ENCODE measurements at regions not wholly inside any gene's neighbourhood (a gene's known extent, or its start where the extent isn't known, plus 50 kb on each side); places are given as distances from the start of the nearest gene placed in this dataset.

DNA sequence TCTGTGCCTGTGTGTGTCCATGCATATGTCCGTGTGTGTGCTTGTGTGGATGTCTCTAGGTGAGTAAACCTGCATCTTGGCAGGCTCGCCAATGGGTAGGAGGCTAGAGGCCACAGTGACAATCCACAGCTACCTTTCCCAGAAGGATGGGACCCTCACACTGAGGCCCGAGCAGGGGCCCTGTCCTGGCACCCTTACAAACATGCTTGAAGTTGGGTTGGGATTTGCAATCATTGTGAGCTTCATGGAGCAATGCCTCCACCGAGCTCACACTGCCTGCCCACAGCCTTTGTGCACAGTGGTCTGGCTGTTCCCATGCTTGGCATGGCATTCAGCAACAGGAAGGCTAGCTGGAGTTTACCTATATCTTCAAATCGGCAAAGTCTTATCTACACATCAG lies 311.1 kb upstream of the IRX1 start:
- Histone ChIP-seq H3K27me3 (replicated peaks) (no peaks in the 10 kb centered on the region), H3K36me3 (replicated peaks) (no peaks in the 10 kb centered on the region), H3K4me3 (ENCODE audit: low read depth, low read length) (no peak overlapping the region), H3K27ac (no peak overlapping the region)
- TF ChIP-seq, protein P1, sequence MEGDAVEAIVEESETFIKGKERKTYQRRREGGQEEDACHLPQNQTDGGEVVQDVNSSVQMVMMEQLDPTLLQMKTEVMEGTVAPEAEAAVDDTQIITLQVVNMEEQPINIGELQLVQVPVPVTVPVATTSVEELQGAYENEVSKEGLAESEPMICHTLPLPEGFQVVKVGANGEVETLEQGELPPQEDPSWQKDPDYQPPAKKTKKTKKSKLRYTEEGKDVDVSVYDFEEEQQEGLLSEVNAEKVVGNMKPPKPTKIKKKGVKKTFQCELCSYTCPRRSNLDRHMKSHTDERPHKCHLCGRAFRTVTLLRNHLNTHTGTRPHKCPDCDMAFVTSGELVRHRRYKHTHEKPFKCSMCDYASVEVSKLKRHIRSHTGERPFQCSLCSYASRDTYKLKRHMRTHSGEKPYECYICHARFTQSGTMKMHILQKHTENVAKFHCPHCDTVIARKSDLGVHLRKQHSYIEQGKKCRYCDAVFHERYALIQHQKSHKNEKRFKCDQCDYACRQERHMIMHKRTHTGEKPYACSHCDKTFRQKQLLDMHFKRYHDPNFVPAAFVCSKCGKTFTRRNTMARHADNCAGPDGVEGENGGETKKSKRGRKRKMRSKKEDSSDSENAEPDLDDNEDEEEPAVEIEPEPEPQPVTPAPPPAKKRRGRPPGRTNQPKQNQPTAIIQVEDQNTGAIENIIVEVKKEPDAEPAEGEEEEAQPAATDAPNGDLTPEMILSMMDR (IDR thresholded peaks at IDR 0.05; ENCODE audit: low read depth, low read length, missing control alignments) = no peak
- DNase-seq = no peak
- in situ Hi-C loops (cut with HindIII; ENCODE audit: low pct_ligation_motif_present, low sequenced_read_pairs) = no loop called here

DNA sequence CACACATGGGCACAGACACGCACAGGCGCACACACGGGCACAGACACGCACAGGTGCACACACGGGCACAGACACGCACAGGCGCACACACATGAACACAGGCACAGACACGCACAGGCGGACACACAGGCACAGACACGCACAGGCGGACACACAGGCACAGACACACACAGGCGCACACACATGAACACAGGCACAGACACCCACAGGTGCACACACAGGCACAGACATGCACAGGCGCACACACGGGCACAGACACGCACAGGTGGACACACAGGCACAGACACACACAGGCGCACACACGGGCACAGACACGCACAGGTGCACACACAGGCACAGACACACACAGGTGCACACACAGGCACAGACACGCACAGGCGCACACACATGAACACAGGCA lies 312.8 kb upstream of the IRX1 start:
- Histone ChIP-seq H3K27ac (no peak overlapping the region), H3K36me3 (replicated peaks) (no peaks in the 10 kb centered on the region), H3K4me3 (ENCODE audit: low read depth, low read length) (no peak overlapping the region), H3K27me3 (replicated peaks) (no peaks in the 10 kb centered on the region)
- TF ChIP-seq, protein P1 (IDR thresholded peaks at IDR 0.05; ENCODE audit: low read depth, low read length, missing control alignments) = no peak
- in situ Hi-C loops (cut with HindIII; ENCODE audit: low pct_ligation_motif_present, low sequenced_read_pairs) = no loop called here
- no peak for DNase-seq

DNA sequence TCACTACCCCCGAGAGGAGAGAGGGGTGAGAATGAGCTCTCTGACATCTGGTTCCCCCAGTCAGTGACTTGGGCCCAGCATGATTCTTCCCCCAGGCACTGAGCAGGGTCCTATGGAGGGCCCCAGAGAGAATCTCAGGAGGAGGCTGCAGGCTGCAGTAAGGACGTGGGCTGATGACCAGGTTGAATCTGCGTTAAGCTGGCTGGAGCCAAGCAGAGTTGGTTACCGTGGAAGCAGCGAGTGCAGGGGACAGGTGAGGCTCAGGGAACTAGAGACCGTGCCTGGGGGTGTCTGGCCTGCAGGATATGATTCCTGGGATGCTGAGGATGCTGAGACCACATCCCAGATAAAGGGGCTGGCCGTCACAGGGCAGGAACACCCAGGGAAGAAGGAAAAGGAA lies 314.3 kb upstream of the IRX1 start:
- Histone ChIP-seq H3K36me3 (replicated peaks) (no peaks in the 10 kb centered on the region), H3K27me3 (replicated peaks) (no peaks in the 10 kb centered on the region), H3K4me3 (ENCODE audit: low read depth, low read length) (no peak overlapping the region), H3K27ac (no peak overlapping the region)
- TF ChIP-seq, protein P1 (IDR thresholded peaks at IDR 0.05; ENCODE audit: low read depth, low read length, missing control alignments) = no peak
- DNase-seq = no peak
- in situ Hi-C loops (cut with HindIII; ENCODE audit: low pct_ligation_motif_present, low sequenced_read_pairs) = no loop called here

DNA sequence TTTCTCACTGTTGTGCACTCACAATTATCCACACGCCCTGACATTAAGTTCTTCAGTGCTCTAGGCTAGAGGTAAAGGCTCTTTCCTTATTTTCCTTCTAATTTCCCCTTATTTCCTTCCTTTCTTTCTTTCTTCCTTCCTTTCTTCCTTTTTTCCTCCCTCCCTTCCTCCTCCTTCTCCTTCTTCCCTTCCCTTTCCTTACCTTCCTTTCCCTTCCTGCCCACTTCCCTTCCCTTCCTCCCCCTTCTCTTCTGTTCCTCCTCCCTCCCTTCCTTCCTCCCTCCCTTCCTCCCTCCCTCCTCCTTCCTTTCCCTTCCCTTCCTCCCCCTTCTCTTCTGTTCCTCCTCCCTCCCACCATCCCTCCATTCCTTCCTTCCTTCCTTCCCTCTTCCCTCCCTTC lies 317.0 kb upstream of the IRX1 start:
- in situ Hi-C loops (cut with HindIII; ENCODE audit: low pct_ligation_motif_present, low sequenced_read_pairs) = no loop called here
- TF ChIP-seq, protein P1 (IDR thresholded peaks at IDR 0.05; ENCODE audit: low read depth, low read length, missing control alignments) = no peak
- no peaks in the 10 kb centered on the region for H3K27me3 ChIP-seq (replicated peaks)
- H3K4me3 ChIP-seq (ENCODE audit: low read depth, low read length) = no peak overlapping the region
- H3K27ac ChIP-seq = no peak overlapping the region
- DNase-seq = no peak
- H3K36me3 ChIP-seq (replicated peaks) = no peaks in the 10 kb centered on the region

DNA sequence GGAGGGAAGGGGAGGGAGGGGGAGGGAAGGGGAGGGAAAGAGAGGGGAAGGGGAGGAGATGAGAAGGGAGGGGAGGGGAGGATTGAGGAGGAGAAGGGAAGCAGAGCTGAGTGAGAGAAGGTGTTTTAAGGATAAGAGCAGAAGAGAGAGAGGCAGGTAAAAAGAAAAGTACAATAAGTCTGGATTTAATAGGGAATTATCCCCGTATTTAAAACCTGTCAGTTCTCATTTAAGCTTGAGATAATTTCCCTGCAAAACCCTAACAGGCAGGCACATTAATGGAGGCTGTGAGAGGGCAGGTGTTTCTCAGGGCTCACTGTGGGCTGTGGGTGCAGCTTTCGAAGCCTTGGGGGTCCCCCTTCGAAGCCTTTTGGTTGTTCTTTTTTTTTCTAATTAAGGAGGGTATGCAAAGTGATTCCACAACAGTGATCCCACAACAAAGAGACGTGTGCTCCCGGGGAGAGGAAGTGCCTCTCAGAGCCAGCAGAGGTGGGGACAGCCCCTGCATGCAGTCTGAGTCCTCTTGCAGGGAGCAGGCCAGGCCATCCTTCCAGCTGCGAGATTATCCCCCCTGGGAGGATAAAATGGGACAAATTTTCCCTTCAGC lies 317.9 kb upstream of the IRX1 start:
- Histone ChIP-seq H3K36me3 (replicated peaks) (no peaks in the 10 kb centered on the region), H3K27me3 (replicated peaks) (no peaks in the 10 kb centered on the region), H3K27ac (no peak overlapping the region), H3K4me3 (ENCODE audit: low read depth, low read length) (no peak overlapping the region)
- in situ Hi-C loops (cut with HindIII; ENCODE audit: low pct_ligation_motif_present, low sequenced_read_pairs) = no loop called here
- TF ChIP-seq, protein P1 (IDR thresholded peaks at IDR 0.05; ENCODE audit: low read depth, low read length, missing control alignments) = no peak
- DNase-seq = no peak

DNA sequence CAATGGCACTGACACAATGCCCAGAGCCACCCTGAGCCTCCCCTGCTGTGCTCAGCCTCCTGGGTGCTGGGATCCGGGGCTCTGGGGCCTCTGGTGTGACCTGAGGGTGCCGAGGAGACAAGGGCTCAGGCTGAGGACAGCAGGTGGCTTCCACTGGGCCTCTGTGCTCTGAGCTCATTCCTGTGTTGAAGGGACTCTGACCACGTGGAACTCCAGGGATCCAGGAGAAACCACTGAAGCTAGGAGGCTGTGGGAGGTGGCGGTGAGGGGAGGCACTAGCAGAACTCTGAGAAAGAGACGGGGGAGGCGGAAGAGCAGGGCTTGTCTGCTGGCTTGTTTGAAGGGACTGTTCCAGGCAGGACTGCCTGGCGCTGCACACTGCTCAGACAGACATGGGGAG lies 318.7 kb upstream of the IRX1 start:
- in situ Hi-C loops (cut with HindIII; ENCODE audit: low pct_ligation_motif_present, low sequenced_read_pairs) = no loop called here
- Histone ChIP-seq H3K4me3 (ENCODE audit: low read depth, low read length) (no peak overlapping the region), H3K27ac (no peak overlapping the region), H3K36me3 (replicated peaks) (no peaks in the 10 kb centered on the region), H3K27me3 (replicated peaks) (no peaks in the 10 kb centered on the region)
- TF ChIP-seq, protein P1 (IDR thresholded peaks at IDR 0.05; ENCODE audit: low read depth, low read length, missing control alignments) = no peak
- DNase-seq = no peak
